ENCODE measurements at regions not wholly inside any gene's neighbourhood (a gene's known extent, or its start where the extent isn't known, plus 50 kb on each side); places are given as distances from the start of the nearest gene placed in this dataset.

DNA sequence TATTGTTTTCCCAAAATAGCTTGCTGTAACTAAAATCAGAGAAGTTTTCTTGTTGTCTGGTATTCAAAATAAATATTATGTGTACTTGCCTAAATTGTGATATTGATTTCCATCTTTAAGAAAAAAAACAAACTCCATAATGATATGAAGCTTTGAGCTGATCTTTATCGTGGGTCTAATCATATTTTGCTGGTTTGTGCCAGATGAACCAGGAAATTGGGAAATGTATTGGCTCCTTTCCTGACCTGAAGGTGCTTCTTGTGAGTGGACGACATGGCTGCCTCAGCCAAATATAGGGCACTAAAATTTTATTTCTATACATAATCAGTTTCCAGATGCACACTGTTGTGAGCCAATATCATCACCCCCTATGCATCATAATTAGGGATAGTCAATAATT is 113.3 kb downstream of the DIPK2A start:
- no peak for DNase-seq

DNA sequence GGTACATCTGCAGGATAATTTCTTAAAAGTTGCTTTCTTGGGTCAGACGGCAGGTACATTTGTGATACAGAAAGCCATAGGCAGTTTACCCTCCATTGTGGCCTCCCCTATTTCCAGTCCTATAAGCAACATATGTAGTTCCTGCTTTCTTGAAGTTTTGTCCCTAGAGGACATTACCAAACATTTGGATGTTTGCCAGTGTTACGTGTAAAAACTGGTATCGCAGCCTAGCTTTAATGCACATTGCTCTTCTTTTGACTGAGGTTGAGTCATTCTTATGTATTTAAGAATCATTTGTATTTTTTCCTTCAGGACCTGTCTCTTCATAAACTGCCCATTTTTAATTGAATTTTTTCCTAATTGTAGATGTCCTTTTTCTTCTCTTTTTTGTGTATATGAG is 114.3 kb downstream of the DIPK2A start:
- DNase-seq = no peak

DNA sequence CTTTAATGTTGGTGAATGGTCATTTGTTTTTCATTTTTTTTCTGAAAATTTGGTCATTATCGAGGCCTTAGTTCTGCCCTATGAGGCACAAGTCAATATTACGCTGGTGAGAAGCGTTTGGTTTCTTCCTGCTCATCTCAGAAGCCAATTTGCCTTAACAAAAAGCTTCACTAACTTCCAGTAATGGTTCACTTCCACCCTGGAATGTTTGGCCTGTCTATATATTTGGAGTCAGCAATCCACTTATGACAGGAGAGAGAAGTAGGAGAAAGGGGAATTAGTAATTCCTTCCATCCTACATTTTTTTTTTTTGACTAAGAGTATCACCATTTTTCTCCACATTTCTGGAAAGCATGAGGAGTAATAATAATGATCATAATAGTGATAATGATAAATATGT is 124.4 kb downstream of the DIPK2A start:
- no peak for DNase-seq

DNA sequence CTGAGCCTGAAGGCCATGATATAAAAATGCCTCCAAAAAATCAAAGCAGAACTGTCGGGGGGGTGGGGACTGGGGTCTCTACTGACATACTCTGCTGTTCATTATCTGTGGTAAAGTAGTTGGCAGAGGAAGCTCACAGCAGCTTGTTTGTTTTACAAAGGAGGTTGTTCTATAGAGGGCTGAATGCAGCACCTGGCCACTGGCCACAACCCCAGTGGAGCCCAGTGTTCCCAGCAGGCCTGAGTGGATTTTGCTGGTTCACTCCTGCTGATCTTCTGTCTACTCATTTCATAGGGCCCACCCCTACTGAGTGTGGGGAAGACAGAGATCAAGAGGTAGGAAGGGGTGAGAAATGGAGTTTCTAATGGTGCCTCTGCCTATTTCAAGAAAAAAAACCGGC is 125.5 kb downstream of the DIPK2A start:
- DNase-seq = no peak

DNA sequence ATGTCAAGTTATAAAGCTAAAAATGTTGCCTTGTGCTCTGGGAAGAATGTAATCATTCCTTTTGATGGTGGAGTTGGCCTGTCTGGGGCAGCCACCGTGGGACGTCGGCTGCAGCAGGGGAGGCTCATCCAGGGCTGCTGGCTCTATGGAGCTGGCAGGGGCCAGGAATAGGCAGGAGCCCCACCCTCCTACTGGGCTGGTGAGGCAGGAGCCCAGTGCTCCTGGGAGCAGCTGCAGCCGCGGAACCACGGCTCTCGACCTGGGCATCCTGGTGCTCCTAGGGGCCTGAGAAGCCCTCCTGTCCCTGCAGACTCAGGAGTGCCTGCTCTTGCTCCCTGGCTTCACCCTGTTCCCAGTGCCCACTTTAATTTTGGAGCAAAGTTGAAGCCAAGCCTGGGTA is 127.1 kb downstream of the DIPK2A start:
- DNase-seq = no peak

DNA sequence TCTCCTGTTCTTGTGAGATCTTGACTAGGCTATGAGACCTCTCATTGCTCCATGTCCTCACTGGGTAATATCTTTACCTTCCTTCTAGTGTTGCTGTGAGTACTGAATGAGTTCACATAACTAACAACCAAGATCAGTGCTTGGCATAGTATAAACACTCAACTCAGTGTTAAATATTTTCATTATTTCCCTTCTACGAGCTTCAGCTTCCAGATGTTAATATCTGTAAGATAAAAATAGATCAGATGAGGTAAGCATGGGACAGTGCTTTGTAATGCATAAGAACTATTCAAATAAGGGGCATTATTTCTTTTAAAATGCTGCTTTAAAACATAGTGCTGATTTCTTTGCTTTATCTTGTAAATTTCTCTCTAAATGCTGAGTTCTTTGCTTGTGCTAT is 130.8 kb downstream of the DIPK2A start:
- no peak for DNase-seq

DNA sequence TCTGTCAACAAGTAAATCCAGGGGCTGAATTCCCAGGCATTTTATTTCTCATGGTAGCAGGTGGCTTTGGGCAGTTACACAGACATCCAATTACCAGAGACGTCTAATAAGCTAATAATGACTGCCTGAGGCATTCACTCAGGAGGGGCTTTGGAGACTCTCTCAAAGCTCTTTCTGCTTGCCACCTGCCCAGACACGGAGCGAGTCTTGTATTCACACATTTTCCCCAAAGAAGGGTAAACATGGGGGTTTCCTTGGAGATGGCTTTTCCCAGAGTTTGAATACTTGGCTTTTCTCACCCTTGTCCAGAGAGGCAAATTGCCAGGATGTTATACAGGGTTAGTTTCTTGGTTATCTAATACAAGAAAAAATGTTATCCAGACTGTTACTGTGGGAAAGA is 132.6 kb downstream of the DIPK2A start:
- no peak for DNase-seq

DNA sequence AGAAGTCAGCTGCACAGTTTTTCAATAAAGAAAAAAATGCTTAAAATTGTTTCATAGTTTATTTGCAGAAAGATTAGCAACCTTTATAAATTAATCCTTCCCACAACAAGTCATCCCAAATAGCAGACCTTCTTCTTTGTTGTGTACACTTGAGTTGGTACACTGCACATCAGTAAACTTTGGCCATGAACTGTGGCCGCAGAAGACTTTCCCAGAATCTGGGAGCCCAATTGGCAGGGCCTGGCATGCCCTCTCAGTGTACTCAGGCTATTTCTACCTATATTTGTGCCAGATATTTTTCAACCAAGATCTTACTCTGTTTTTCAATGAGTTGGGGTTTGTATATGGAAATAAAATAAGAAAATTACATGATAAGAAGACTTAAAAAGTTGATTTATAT is 133.1 kb downstream of the DIPK2A start:
- DNase-seq = no peak

DNA sequence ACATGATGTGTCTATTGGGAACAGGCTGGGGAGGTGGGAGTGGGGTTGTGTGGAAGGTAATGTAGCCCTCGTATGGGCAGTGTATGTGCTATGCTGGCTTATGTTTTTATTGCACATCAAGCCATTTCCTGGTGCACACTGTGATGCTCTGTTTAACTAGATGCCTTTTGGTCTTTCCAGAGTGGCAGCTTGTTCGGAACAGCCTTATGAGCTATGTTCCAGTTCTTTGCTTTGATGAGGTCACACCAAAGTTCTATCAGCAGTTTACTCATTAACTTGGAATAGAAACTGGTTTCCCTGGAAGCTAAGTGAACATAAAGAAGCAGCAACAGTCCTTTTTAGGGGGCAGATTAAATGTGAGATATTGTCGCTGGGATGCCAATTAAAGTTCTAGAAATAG is 133.9 kb downstream of the DIPK2A start:
- no peak for DNase-seq

DNA sequence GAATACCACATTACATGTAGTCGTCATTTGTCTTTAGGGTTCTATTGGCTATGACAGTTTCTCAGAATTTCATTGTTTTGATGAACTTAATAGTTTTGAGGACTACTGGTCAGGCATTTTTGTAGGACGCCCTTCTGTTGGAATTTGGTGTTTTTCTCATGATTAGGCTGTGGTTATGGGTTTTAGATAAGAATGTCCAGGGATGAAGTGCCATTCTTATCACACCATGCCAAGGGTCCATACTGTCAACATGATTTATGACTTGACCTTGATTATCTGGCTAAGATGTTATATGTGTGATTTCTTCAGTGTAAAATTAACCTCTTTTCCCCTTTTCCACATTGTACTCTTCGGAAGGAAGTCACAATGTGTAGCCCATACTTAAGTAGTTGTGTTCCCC is 135.3 kb downstream of the DIPK2A start:
- DNase-seq = no peak

DNA sequence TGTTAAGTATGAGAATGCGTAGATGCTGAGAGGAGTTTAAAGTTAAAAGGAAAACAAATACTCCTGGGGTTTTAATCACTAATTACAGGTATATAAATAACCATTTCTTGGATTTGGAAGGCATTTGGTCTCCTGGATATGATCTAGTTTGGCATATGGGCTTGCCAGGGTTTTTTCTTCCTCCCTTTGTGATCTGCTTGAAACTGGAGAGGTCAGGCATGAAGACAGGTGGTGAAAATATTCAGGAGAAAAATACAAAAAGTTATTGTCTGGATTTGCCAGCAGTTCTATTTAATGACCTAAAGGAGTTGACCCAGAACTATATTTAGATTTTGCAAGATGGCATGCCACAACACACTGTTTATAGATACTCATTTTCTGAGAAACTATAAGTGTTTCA is 136.3 kb downstream of the DIPK2A start:
- DNase-seq = no peak

DNA sequence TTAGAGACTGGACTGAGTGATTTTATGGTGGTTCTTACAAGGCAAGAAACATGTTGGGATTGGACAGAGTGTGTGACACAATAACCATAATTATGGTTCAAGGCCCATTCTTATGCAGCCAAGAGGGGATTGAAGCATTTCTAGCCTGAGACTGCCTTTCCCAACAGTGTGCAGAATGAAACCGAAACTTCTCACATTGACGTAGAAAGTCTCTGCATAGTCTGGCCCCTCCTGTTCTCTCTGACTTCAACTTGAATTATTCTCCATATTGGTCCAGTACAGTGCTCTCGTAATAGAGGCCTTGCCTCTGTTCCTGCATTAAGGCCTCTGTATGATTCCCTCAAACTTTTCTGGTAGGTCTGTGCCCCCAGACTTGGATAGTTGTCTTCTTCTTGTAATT is 138.3 kb downstream of the DIPK2A start:
- DNase-seq = peak; percentile 30

DNA sequence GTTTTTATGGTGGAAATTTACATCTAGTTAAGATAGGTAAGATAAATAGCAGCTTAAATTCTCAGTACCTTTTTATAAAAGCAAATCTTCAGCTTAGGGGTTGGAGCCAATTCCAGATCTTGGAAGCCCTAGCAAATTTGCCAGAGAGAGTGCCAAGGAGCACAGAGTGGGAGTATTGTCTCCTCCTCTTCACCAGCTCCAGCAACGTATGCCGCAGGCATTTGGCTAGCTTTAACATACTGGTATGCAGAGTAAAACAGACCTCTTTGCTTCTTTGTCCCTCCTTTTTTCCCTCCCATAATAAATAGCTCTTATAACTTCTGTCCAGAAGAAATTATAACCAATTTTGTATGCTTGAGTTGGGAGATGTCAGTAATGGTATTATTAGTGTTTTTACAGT is 140.4 kb downstream of the DIPK2A start:
- DNase-seq = no peak

DNA sequence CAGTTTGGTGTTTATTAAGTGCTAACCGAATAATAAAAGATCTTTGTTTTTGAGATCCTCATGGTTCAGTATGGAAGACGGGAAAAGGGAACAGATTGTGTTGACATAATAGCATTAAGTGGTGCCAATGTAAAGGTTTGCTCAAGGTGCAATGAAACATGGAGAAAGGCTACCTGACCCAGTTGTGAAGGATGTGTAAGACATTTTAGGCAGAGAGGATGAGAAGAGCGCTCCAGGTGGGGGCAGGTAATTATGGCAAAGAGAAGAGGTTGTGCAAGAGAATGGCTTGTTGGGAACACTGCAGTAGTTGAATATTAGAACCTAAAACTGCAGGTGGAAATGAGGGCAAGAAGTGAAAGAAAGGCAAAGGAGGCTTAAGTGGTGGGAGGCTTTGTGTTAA is 140.8 kb downstream of the DIPK2A start:
- no peak for DNase-seq

DNA sequence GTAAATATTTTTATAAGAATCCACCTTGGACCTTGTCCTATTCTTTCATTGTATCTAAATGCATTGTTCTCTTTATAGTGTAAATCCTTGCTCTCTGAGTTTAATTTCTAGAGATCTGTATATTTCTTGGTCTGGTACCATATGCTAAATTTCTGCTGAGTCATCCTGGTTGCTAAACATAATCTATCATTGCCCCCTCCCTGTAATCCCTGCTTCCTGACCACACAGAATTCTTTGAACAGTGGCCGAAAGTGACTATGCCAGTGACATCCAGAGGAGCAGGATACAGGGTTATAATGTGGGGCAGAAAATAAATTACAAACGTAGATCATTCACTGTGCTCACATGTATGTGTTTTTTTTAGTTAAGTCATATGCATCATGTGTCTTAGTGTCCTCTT is 143.1 kb downstream of the DIPK2A start:
- DNase-seq = no peak

DNA sequence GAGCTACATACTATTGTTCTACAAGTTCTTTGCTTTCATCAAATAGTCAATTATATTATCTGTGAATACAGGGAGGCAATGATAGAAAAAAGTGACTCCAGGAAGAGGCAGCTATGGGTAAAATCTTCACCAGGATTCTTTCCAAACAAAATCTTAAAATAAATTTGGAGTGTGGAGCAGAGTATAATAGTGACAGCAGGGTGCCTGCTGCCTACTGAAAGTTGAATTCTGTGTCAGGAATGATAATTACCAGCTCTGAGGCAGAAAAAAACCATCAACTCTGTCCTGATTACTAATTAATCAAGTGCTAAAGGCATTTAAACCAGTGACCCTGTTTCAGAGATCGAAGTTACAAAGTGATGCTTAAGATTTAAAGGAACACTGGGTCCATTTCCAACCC is 148.0 kb downstream of the DIPK2A start:
- DNase-seq = no peak

DNA sequence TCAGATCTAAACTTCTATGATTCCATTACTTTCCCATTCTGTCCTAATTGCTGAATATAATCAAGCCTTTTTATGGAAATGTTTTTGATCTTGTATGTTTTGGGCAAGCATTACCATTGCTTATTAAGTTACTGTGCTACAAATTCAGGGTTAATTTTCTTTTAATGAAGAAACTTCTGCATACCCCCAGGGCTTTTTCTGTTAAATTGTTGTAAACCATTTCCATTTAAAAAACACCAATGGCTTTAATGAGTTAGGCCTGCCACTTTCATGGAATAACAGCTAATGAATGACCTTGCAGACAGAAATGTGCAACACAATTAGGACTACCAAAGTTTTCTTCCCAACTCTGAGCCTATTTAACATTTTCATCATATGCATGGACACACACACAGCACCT is 150.0 kb downstream of the DIPK2A start:
- no peak for DNase-seq

DNA sequence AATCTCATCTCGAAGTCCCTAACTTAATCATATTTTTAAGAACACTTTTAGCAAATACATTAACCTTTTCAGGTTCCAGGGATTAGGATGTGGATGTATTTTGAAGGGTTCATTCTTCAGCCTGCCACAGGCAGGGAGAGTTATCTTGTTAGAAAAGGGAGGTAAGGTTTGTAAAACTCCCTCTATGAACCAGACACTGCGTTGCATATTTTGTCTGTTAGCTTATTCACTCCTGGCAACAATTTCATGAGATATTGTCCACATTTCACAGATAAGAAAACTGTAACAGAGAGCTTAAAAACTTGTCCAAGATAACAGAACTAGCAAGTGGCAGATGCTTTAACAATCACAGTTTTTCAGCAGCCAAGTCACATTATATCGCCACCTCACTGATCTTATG is 155.4 kb downstream of the DIPK2A start:
- DNase-seq = no peak

DNA sequence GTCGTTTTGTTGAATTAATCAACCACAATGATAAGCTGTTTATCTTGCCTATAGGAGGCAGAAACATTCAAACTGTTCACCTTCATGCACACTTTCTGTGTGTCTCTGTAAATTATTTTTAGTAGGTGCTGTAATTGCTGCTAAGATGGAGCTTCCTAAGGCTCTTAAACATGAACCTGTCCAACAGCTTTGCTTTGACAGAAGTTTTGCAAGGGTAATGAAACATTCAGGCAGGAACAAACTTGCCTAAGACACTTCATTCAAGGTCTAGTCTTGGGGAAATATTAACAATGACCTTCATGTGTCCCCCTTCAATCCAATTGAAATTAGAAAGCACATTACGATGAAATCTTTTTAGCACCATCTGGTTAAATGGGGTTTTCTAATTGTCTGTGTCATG is 156.1 kb downstream of the DIPK2A start:
- DNase-seq = no peak

DNA sequence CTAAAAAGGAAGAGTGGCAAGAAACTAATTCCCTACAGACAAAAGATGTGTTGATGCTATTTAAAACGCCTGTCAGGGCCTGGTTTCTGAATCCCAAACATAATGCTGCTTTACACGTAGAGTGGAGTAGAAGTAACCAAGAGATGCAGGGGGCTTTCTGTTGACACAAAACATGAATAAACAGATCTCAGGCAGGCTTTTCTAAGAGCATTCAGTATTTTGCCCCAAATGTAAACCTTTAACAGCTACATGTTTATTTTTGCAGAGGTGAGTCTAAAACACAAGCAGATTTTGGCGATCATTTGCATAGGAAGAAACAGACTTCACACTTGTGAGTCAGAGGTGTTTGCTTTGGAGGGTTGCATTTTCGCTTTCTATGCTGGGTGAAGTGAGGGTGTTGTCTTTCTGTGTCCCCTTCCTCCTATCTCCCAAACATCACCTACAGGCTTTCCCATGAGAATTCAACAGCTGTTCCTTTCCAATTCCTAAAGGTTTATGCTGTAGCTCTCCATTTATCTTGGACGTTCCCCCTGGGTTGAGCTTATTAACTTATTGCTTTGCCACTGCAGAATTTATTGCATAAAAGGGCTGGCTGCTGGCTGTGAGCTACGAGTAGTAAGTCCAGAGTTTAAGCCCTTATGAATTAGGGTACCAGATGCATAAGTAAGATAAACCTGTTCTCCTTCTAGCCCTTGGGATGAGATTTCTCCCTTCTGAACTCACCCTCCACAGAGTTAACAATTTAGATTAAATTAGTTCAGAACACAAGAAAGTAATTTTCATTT is 156.7 kb downstream of the DIPK2A start:
- peak; percentile 13 for DNase-seq

DNA sequence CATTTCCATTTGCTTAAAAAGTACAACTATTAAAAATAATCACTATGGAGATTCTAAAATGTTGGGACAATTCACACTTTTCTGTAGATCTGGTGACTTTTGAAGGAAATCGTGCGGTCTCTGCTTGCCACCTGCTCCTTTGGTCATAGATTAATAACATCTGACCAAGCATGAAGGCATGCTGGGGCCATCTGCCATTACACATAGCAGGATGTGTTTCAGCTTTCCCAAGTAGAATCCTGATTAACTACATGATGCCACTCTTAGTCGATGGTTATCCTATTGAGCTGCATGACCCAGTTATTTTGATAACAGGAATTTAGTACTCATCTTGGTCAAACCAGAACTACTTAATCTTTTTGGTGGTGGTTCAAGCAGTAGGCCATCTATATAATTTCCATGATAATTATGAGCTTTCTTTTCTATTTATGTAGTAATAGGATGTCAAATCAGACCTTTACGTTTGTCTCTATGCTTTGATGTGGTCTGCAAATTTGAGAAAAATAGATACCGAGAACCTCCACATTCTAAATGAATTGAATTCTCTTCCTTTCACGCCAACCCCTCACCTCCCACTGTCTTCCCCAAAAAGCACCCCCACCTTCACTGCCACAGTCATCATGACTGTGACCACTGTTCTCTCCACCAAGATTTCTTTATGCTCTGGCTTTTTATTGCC is 158.1 kb downstream of the DIPK2A start:
- peak; percentile 4 for DNase-seq

DNA sequence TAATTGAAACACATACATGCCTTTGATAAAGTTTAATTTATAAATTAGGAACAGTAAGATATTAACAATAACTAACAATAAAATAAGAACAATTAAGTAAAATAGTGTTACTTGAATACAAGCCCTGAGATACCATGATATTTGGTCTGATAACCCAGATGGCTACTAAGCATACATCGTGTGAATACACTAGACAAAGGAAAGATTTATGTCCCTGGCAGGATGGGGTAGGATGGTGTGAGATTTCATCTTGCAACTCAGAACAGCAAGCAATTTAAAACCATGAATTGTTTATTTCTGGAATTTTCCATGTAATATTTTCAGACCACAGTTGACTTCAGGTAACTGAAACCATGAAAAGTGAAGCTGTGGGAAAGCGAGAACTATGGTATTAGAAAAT is 169.5 kb downstream of the DIPK2A start:
- DNase-seq = no peak

DNA sequence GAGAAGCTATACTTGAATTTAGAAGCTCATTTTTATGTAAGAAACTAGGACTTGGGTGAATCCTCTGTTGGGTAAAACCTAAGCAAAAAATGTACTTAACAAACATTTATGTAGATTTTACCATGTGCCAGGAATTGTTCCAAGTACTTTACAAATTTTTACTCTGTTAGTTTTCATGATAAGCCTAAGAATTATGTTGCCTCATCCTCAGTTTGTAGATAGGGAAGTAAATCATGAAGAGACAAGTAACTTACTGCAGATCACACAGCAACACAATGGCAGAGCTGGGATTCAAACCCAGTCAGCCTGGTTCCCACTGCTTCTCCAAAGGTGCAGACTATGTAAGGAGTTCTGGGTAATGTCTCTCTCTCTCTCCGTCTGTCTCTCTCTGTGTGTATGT is 169.9 kb downstream of the DIPK2A start:
- no peak for DNase-seq

DNA sequence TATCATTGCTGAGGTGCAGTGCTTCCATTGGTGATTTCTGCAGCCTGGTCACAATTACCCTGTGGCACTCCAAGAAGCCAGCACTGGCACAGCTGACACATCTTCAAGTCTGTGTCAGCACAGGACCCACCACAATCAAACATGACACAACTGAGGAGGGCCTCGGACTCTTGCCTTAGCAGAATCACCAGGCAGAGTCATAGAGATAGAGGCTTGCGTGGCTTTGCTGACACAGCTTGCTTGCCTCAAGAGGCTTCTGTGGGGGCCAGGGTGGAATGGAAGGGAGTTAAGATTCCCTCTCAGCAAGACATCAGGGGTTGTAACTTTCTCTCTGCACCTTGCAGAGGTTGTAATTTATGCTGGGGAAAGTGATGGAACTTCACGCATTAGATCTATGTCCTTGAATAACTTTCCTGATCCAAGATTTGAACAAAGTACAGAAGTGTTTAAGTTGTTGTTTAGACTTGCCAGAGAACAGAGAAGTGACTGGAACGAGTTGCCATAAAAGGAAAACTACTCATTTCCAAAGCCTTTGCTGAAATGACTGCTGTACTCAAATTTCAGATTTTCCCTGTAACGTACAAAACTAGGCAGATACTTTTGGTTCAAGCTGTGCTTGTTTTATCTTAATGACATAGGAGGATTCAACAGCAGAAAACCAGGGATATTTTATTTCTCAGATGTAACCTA is 170.7 kb downstream of the DIPK2A start:
- no peak for DNase-seq

All from activated CD4-positive, alpha-beta T cell treated with anti-CD3 and anti-CD28 coated beads, Interleukin-10, Interleukin-2, amounts not matched to agents 100 ng/mL and 50 ng/mL, durations not matched to agents 16 hours and 8 hours (primary cell).